HG03432 (cell line): ENCODE measurements at regions not wholly inside any gene's neighbourhood (a gene's known extent, or its start where the extent isn't known, plus 50 kb on each side); places are given as distances from the start of the nearest gene placed in this dataset.

ENCODE experiments used
- ATAC-seq: cut with Tn5 transposase; IDR thresholded peaks from one replicate; pipeline ENCODE4 v1.9.1; 2021; ENCODE audit warnings: mild to moderate bottlenecking, moderate library complexity; ENCODE audit not compliant: unreplicated experiment

- no peak for ATAC-seq
Observed at GRCh38 chr6:51511081-51511480, 576.3 kb downstream of the PKHD1 start.

- no peak for ATAC-seq
Observed at GRCh38 chr6:51513891-51514747, 573.3 kb downstream of the PKHD1 start.

DNA sequence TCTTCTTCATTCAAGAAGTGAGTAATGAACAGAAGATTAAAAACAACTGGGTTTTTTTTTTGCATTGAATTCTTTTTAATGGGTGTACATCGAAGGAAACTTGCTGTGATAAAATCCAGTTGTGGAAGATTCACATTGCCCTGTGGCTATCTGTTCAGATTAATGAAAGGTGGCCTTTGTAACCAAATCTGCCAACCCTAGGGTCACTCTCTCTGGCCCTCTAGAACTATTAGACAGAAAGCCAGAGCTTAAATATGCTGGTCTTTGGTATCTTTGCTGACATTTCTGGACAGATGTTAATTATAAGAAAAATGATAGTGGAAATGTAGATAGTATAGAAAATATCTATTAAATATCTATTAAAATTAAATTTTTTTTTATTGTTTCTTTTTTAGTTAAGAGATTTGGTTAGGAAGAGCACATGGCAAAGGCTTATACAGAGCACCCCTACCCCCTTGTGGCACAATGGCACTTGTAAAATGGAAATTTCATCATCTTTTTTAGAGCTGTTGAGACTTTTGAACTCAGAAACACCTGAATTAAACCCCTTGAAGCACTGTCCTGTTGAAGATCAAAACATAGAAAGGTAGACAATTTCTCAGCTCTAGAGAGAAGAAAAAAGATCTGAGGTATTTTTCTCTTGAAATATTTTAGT, 572.5 kb downstream of the PKHD1 start:
- no peak for ATAC-seq

DNA sequence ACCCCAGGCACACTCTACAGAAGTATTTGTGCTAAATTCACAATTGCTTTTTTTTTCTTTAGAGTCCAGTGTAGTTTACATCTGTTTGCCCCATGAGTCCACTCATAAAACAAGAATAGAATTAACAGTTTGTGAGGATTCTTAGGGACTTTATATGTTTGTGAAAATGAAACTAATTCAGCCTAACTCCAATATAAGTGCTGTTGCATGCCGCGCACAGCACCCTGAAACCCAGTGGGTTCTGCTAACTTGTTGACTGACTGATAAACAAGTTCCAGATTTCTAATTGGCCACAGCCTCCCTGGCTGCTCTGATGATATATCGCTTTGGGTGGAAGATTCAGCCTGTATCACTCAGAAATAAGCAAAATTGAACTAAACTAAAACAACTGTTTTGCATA, 561.4 kb downstream of the PKHD1 start:
- ATAC-seq: no peak

GRCh38 chr6:51526922-51527321, 560.5 kb downstream of the PKHD1 start:
- no peak for ATAC-seq

DNA sequence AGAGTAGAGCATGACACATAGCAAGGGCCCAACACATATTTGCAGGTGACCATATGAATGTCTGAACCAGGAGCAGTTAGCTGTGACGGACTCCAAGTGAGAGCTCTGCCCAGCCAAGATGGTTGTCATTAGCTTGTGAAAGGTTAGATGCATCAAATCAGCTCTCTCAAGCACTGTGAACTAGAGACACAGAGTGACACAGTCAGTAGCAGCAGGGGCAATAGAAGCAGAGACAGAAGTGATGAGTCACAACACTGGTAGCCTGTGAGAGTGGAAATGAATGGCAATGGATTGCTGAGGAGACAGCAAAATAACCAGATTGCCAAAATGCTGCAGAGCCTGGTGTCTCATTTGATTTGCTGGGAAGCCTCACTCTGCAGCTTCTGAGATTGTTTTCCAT, 558.9 kb downstream of the PKHD1 start:
- ATAC-seq: no peak

GRCh38 chr6:51529240-51529639, 558.2 kb downstream of the PKHD1 start:
- ATAC-seq: no peak

GRCh38 chr6:51531623-51532022, 555.8 kb downstream of the PKHD1 start:
- peak; percentile 59 for ATAC-seq

GRCh38 chr6:51533962-51534361, 553.5 kb downstream of the PKHD1 start:
- ATAC-seq: no peak

DNA sequence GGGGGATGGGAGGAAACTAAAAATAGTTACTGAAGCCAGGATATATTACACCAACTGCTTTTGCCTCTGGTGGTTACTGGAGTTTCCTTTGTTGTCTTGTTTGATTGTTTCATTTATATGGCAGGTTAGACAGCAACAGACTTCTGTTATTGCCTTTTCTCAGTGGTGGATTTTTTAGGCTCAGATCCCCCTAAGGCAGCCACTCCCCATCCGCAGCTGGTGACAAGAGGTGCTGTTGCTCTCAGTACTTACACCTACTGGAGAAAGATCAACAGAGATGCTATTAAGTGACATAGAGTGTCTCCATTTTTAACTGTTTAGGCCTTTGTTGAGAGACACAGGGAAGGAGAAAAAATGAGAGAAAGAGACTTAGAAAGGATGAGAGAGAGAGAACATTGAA, 552.1 kb downstream of the PKHD1 start:
- no peak for ATAC-seq

- no peak for ATAC-seq
Observed at GRCh38 chr6:51536728-51537127, 550.7 kb downstream of the PKHD1 start.

GRCh38 chr6:51541847-51542246, 545.6 kb downstream of the PKHD1 start:
- peak; percentile 56 for ATAC-seq

- ATAC-seq: no peak
Observed at GRCh38 chr6:51542475-51542874, 544.9 kb downstream of the PKHD1 start.

DNA sequence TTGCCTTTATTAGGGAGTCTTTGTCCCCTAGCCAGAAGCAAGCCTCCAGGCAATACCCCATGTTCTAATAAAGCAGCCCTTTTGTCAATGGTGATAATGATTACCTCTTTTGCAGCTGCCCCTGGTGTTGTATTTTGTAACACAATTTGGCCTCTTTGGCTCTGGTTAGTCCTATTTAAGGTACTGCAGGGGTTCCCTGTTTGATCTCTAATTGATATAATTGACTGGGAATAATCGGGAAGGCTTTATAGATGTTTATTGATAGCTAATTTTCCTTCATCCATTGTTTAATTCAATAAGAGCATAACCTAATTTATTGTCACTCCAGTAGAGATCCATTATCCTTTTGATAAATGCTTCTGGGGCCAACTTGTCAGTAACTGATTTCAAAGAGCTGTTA, 537.2 kb downstream of the PKHD1 start:
- no peak for ATAC-seq

DNA sequence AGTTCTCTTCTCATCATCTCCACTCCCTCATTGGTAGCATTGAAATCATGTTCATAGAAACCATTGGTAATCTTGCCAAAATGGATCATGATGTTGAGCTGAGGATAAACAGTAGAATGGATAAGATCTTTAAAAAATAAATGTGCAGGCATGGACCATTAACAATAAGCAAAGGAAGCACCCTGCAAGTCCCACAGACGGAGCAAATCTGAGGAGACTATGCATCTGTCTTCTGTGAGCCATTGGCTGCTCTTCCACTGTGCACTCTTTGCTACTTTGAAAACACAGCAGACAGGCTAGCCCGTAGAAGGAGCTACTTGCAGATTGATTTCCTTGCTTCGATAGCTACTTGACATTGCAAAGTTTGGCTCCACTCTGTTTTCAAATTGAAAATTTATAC, 535.0 kb downstream of the PKHD1 start:
- no peak for ATAC-seq

- no peak for ATAC-seq
Observed at GRCh38 chr6:51553246-51554015, 534.0 kb downstream of the PKHD1 start.

DNA sequence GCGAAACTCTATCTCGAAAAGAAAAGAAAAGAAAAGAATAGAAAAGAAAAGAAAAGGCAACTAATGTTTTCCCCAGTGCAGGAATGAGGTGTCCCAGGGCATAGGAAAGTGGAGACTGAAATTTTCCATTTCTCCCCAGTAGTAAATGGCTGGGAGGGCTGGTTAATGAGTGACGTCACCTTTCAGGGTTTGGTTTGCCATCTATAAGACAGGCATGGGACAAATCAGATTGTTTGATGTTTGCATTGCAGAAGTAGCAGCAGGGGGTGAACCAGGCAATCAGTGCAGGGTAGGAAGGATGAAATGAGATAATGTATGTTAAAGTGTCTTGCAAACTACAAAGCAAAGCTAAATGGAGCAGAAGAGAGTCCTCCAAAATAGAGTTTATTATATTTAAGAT, 533.4 kb downstream of the PKHD1 start:
- no peak for ATAC-seq

- ATAC-seq: peak; percentile 42
Observed at GRCh38 chr6:51559059-51559458, 528.4 kb downstream of the PKHD1 start.

GRCh38 chr6:51562198-51562597, 525.2 kb downstream of the PKHD1 start:
- peak; percentile 92 for ATAC-seq
